Esophagus muscularis mucosa (tissue), 3 donors: ENCODE measurements at regions not wholly inside any gene's neighbourhood (a gene's known extent, or its start where the extent isn't known, plus 50 kb on each side); places are given as distances from the start of the nearest gene placed in this dataset.

ENCODE experiments used
- CTCF ChIP-seq, 3 experiments: fragments of 200-600 bp in 2 of 3; fragments of 450-650 bp in 1 of 3; sonication (generic) in 2 of 3; IDR thresholded peaks; one replicate each; pipeline ENCODE4 v1.5.1; 2017 to 2019; ENCODE audit warnings: antibody characterized with exemption in 3 of 3, mild to moderate bottlenecking in 2 of 3, moderate library complexity in 1 of 3
- POLR2A ChIP-seq: fragments of 450-650 bp; IDR thresholded peaks from one replicate; pipeline ENCODE4 v1.6.1; 2017; ENCODE audit warnings: antibody characterized with exemption, moderate library complexity, mild to moderate bottlenecking, low read depth
- POLR2AphosphoS5 ChIP-seq, 2 donors: sonication (generic); formaldehyde crosslinking; IDR thresholded peaks; one replicate each; pipeline ENCODE4 v1.6.1; 2017; ENCODE audit warnings: antibody characterized with exemption in 2 of 2

- TF ChIP-seq CTCF (IDR thresholded peaks at IDR 0.05) (no peak), POLR2A (no peak), POLR2AphosphoS5 (IDR thresholded peaks at IDR 0.05) (no peak)
Measured at GRCh38 chr14:82451675-82452074, 918.0 kb upstream of the SEL1L start.
